H1 (cell line): ENCODE measurements at regions not wholly inside any gene's neighbourhood (a gene's known extent, or its start where the extent isn't known, plus 50 kb on each side); places are given as distances from the start of the nearest gene placed in this dataset.
"Not testable (repeated sequence)": the region's sequence is repeated elsewhere in the genome, so short reads cannot be mapped to it uniquely, and the experiment has no call there.

Experiments used
- CTCF ChIP-seq, 3 experiments: IDR thresholded peaks; 1 replicate in 2 of 3; 2 replicates in 1 of 3; pipeline versions ENCODE4 v1.5.1 to v1.6.1; 2011; ENCODE audit warnings: low read length in 3 of 3, mild to moderate bottlenecking in 3 of 3, inconsistent platforms in 2 of 3, low read depth in 1 of 3, moderate library complexity in 1 of 3; ENCODE audit not compliant: insufficient read depth in 1 of 3; ENCODE audit errors: control extremely low read depth in 1 of 3
- EP300 ChIP-seq, 2 experiments: IDR thresholded peaks; 1 replicate in 1 of 2; 2 replicates in 1 of 2; pipeline ENCODE4 v1.6.1; 2011 to 2012; ENCODE audit warnings: low read depth in 2 of 2, low read length in 2 of 2, mild to moderate bottlenecking in 2 of 2, borderline replicate concordance in 1 of 2, inconsistent platforms in 1 of 2, moderate library complexity in 1 of 2
- KDM1A ChIP-seq: fragments of 200-600, 300-600 bp; sonication (generic); IDR thresholded peaks from 2 replicates; pipeline ENCODE4 v1.7.1; 2016; ENCODE audit warnings: mild to moderate bottlenecking, low read length, borderline replicate concordance
- POLR2A ChIP-seq, 2 experiments: IDR thresholded peaks; 1 replicate in 1 of 2; 2 replicates in 1 of 2; pipeline ENCODE4 v1.6.1; 2011; ENCODE audit warnings: low read depth in 2 of 2, low read length in 2 of 2, mild to moderate bottlenecking in 2 of 2; ENCODE audit errors: control extremely low read depth in 1 of 2
- POLR2AphosphoS5 ChIP-seq: IDR thresholded peaks from 2 replicates; pipeline ENCODE4 v1.6.1; 2011; ENCODE audit warnings: low read depth, low read length
- RAD21 ChIP-seq, 2 experiments: IDR thresholded peaks in 1 of 2; conservative IDR thresholded peaks in 1 of 2; 2 replicates each; pipeline ENCODE4 v1.6.1; 2011; ENCODE audit warnings: low read depth in 2 of 2, low read length in 2 of 2, improper control_type of control experiment in 1 of 2, inconsistent platforms in 1 of 2, mild to moderate bottlenecking in 1 of 2, moderate library complexity in 1 of 2
- SIN3A ChIP-seq, 2 experiments: IDR thresholded peaks in 1 of 2; conservative IDR thresholded peaks in 1 of 2; 2 replicates each; pipeline ENCODE4 v1.6.1; 2011 to 2012; ENCODE audit warnings: low read length in 2 of 2, improper control_type of control experiment in 1 of 2, low read depth in 1 of 2, mild to moderate bottlenecking in 1 of 2
- SRF ChIP-seq: IDR thresholded peaks from 2 replicates; pipeline ENCODE4 v1.6.1; 2011; ENCODE audit warnings: mild to moderate bottlenecking, low read depth, low read length, moderate library complexity
- YY1 ChIP-seq: IDR thresholded peaks from 2 replicates; pipeline ENCODE4 v1.6.1; 2011; ENCODE audit warnings: low read depth, mild to moderate bottlenecking, low read length

- not testable (repeated sequence) for TF ChIP-seq POLR2AphosphoS5; RAD21 (IDR thresholded peaks at IDR 0.05 in 1 of 2, conservative IDR thresholded peaks at IDR 0.05 in 1 of 2; ENCODE audit: low read depth in 2 of 2, low read length in 2 of 2); KDM1A; SIN3A (conservative IDR thresholded peaks at IDR 0.05 in 1 of 2, IDR thresholded peaks at IDR 0.05 in 1 of 2; ENCODE audit: low read depth in 1 of 2, low read length in 2 of 2); POLR2A (IDR thresholded peaks at IDR 0.05; ENCODE audit: control extremely low read depth in 1 of 2, low read depth in 2 of 2, low read length in 2 of 2); CTCF (IDR thresholded peaks at IDR 0.05; ENCODE audit: control extremely low read depth in 1 of 3, insufficient read depth in 1 of 3, low read depth in 1 of 3, low read length in 3 of 3); EP300 (IDR thresholded peaks at IDR 0.05; ENCODE audit: borderline replicate concordance in 1 of 2, low read depth in 2 of 2, low read length in 2 of 2); YY1; SRF
Measured at GRCh38 chr9:13797701-13798100, 516.2 kb downstream of the NFIB start.
